Stimulated activated CD8-positive, alpha-beta memory T cell treated with anti-CD3 and anti-CD28 coated beads, Interleukin-4, amount 100 ng/mL, for 48 hours (primary cell): ENCODE measurements at regions not wholly inside any gene's neighbourhood (a gene's known extent, or its start where the extent isn't known, plus 50 kb on each side); places are given as distances from the start of the nearest gene placed in this dataset.

Source experiments
- DNase-seq: peaks from one replicate; pipeline ENCODE4 v3.0.0-alpha.2; 2020

DNA sequence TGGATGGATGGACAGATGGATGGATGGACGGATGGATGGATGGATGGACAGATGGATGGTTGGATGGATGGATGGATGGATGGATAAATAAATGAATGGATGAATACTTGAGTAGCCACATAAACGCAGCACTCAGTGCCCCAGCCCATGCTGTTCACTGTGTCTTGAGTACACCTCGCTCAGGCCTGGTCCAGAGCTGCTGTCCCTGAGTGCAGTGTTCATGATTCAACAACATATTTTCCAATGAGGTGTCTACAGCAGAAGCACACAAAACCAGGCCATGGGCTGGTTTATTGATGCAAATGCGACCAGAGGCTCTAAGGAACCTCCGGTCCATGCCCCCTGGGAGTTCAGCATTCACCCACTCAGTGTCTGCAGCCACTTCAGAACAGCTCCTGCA is 584.3 kb downstream of the BRD1 start:
- no peak for DNase-seq

DNA sequence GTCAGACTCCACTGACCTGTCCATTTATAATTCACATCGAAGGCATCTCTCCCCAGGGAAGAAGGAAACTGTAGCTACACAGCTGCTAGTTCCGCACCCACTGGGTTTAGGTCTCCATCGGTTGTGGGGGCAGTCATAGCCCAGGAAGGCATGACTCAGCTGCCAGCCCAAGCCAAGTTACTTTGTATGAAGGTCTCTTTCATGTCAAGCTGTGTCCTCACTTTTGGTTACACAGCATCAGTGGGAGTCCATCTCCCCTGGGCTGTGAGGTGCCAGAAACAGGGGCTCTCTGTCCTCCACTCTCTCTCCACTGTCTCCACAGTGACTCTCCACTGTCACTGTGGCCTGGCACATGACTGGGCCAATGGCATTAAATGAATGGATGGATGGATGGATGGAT is 585.2 kb downstream of the BRD1 start:
- no peak for DNase-seq

DNA sequence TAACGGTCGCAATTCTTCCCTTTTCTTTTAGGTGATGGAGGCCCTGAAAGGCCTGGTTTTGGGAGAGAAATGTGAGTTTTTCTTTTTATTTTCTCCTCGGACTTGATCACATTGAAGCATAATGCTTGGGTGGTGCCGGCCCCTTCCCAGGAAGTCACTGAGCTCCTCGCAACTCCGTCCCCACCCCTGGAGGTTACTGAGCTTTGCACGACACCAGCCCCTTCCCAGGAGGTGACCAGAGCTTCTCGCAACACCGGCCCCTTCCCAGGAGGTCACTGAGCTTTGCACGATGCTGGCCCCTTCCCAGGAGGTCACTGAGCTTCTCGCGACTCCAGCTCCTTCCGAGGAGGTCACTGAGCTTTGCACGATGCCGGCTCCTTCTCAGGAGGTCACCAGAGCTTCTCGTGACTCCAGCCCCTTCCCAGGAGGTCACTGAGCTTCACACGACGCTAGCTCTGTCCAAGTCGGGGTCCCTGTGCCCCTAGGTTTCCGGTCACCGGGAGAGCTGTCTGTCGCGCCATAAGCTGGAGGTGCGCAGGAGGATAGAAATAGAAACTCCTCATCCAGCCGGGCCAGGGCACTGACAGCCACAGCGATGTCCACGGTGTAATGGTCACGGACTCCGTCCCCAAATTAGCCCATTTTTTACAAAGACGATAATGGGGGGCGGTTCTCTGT is 586.4 kb downstream of the BRD1 start:
- no peak for DNase-seq

DNA sequence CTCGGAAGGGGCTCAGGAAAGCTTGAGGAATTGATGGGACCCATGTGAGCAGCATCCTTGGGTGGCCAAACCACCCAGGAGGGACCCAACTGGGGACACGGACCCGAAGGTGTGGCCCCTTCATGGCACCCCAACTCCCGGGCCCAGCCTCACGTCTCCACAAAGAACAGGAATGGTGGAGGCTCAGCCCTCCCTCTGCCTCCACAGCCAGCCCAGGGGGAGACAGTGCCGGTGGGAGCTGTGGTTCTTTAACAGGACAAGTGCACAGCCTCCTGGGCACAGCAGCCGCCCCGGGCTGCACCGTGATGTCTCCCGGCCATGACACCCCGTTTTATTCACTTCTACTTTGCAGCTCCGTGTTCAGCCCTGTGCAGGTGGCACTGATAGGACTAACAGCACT is 587.2 kb downstream of the BRD1 start:
- no peak for DNase-seq

DNA sequence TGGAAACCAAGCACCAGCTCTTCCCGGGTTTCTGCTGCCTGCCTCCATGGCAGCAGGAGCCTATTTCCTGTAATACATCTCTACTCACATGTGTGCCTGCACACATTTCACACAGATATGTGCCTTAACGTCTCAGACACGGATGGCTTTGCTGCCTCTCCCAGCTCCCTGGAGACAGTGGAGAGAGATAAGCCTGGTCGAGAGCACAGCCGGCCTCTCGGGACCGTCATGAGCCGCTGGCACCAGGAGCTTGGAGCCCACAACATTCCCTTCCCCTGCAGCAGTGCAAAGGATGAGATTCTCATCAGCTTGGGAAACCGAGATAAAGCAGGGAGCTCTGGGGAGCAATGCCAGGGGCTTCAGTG is 587.7 kb downstream of the BRD1 start:
- DNase-seq: no peak

DNA sequence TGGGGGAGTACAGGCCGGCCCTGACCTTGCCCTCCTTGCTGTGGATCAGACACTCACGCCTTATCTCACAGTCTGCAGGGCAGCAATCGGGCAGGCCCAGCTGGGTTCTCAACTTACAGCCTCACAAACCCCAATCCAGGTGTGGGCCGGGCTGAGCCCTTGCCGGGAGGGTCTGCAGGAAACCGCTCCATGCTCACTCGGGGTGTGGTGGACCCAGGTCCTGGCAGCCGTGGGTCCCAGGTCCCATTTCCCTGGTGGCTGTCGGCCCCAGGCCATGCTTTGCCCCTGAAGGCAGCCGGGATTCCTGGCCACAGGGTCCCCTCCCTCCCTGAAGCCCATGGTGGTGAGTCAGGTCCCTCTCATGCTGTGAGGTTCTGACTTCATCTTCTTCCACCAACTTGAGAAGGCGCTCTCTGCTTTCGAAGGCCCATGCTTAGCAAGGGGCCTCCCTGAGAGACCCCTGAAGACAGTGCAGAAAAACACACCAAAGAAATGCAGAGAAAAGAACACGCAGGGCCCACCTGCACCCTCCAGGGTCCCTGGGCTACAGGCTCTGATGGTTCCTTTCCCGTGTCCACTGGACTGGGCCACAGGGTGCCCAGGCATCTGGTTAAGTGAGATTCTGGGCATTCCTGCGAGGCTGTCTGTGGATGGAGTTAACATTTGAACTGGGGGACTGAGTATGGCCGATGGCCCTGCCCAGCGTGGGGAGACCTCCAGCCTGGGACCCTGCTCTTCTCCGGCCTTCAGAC is 588.2 kb downstream of the BRD1 start:
- DNase-seq: no peak

DNA sequence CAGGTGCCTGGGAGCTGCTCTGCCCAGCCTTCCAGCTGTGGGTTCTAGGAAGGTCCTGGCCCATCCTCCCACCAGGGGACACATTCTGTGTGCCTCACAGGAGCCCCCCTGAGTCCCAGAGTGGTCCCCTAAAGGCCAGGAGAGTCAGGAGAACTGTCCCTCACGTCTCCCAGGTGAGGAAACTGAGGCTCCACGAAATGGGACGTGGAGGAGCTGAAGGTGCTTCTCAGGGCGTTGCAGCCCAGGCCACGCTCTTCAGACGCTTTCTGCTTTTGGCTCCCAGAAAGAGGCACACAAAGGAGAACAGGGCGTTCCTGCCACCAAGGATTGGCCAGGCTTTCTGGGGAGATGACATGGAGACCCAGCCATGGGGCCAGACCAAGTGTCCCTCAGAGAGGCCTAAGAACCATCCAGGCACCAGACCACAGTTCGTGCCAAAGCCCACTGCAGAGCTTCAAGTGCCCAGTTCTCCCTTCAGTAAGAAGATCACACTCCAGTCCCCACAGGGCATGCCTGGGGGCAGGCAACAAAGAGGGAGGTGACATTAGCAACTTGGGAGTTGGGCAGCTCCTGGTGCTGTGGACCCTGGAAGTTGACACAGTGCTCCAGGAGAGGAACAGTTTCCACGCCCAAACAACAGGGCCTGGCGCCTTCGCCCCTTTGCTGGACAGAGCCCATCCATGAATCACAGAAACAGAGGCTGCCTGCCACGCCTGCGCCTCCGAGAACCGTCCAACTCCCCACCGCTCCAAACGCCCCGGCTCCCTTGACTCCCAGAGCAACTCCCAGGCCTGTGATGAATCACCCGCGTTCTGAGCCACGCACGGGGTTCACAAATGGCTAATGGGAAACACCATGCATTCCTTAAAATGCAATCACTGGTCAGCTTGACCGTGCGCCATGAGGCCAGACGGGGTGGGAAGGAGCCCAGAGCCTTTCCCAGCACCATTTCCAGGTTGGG is 589.2 kb downstream of the BRD1 start:
- no peak for DNase-seq

DNA sequence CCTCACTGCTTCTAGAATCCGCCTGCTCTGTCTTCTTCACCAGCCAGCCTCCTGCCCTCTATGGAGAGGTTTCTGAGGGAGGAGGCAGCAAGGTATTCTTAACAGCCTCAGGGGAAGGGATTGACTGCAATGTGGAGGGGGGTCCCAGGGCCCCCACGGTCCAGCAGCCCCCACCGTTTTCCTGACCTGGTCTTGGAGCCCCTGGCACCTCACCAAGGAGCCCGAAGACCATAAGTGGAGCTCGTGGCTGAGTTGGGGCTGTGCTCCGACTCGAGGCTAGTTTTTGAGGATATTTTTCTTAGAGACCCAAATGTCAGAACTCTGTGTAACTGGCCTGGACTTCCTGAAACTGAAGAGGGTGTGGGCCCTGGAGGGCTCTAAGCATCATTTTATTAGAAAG is 590.0 kb downstream of the BRD1 start:
- no peak for DNase-seq

DNA sequence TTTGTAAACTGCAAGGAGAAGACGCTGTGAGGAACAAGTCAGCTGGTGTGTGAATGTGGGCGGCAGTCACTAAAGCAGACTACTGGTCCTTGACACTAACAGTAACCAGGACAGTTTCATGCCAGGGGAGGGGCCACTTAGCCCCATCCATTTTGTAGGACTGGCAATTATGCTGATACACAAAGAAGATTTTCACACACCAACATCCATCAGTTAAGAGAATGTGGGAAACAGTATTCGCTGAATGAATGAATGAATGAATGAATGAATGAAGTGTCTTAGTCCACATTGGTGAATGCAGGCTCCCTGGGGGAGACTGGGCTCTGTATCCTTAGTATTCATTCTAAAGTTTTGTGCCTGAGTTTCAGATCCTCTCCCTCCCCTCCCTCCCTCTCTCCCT is 590.4 kb downstream of the BRD1 start:
- no peak for DNase-seq

DNA sequence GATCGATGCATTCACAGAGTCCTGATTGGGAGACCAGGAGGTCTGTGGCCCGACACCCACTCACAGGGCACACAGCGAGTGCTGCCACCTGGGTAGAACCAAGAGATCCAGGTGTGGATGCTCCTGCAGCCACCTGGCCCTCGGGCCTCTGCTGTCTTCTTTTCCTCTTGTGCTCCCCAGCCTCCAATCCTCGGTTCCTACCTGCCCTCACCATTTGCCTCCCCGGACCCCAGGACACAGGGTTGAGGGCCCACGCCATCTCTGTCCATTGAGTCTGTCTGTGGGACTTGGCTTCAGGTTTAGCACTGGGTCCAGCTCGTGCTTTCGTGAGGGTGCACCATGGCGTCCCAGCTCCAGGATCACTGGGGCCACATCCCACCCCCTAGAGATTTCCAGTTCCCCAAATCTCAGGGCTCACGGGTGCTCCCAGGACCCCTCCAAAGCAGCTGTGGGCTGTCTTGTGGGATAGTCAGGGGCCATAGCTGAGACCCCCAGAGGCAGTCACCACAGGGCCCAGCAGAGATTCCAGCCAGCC is 591.1 kb downstream of the BRD1 start:
- no peak for DNase-seq

DNA sequence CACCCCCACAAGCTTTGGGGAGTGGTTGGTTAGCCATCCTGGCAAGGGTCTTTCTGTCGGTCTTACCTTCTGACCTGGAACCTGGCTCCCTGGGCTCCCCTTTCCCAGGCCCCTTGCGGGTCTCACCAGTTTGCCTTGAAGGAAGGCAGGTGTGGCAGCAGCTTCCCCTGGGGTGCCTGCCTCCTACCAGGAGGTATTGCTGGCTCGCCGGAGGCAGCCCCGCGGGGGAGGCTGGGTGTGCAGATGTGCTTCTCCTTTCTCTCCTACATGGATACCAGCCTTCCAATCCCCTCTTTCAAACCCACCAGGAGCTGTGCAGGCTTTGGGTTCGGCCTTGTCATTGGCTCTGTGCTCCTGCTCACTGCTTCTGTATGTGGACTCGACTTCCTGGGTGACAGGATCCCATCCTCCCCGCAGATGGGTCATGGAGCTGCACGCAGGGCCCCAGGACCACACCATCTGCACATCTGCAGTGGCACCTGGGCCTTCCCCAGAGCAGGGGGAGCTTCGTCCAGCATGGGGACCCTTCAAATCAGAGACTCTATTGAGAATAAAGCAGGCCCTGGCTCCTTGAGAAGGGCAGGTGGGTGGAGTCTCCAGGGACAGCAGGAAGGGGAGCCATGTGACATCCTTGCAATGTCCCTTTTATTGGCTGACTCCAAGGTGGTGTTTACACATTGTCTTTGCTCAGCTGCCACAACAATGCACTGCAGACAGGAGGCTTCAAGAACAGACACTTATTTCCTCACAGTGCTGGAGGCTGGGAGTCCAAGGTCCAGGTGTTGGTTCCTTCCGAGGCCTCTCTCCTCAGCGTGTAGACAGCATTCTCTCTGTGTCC is 592.0 kb downstream of the BRD1 start:
- no peak for DNase-seq

DNA sequence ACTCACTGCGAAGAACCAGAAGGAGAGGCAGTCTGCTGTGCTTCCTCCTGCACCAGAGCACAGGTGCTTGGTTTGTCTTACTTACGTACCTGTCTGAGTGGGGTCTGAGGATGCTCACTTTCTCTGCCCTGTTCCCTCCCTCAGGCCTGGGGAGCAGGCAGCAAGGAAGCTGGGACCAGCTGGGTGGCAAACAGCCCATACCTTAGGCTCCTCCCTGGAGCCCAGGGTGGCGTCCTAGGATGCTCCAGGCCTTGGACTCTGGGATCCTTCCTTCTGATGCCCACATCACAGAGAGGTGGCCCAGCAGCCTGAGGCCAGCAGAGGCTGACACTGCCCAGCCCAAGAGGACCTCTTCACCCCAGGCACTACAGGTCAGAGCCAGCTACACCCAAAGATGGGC is 593.2 kb downstream of the BRD1 start:
- no peak for DNase-seq

DNA sequence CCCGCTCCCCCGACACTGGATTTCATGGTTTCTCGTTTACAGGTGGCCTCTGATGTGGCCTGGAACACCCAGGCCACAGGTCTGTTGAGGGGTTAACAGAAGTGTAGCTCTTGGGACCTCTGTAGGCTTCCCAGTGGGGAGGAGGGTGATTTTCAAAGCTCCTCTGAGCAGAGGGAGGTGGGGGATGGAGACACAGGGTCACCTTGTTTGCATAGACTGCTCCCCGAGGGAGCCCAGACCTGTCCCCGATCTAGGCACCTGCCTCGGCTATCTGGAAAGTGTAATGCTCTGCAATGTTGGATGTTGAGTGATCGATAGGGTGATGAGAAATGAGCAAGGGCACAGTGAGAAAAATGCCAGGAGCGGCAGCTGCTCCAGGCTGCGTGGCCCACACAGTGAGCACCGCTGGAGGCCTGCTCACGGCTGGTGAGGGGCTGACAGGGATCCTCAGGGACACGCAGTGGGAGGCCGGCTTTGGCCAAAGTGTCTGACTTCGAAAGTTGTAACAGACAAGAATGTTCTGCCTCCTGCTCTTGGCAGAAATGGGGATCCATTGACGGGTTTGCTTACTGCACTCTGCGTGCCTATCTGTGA is 594.1 kb downstream of the BRD1 start:
- DNase-seq: no peak

DNA sequence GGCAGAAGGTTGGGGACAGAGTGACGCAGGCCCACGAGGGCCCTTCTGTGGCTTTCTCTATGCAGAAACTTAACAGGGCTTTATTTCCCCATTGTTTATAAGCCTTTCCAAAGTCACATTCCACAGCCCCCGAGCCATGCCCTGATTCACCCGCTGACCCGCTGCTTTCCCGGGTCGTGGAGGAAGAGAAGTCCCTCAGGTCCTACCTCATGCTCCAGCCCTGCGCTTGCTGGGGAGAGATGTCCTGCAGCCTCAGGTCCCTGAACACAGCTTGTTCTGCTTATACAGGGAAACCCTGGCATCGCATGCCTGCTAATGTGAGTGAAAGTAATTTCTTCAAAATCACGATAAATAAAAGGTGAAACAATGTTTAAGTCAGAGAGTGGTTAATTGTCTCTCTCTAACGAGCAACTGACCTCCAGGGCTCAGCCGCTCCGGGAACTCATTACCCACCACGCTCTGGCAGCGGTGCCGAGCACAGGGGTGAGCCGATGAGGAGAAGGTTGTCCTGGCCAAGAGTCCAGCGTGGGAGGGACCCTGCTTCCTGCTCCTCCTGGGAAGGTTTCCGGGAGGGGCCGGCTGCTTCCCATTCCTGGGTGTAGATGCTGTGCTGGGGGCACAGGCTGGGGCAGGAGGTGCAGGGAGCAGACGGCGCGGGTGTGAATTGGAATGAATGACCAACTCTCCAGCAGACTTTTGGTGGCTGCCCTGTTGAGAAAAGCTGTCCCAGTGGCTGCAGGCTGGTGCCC is 595.2 kb downstream of the BRD1 start:
- DNase-seq: no peak

DNA sequence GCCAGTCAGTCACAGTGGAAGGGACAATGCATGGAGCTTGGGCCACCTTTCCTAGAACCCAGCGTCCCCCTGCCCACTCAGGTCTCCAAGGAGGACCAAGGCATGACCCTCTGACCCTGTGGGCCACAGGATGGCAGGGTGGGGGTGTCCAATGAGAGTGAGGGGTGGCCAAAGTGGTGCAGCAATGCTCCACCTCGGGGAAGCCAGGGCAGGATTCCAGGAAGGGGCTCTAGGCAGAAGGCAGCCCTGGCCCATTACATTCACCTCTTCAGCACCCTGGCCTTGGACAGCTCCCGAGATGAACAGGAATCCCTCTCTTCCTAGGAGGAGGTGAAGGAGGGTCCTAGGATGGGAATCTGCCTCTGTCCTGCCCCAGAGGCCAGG is 597.5 kb downstream of the BRD1 start:
- no peak for DNase-seq

DNA sequence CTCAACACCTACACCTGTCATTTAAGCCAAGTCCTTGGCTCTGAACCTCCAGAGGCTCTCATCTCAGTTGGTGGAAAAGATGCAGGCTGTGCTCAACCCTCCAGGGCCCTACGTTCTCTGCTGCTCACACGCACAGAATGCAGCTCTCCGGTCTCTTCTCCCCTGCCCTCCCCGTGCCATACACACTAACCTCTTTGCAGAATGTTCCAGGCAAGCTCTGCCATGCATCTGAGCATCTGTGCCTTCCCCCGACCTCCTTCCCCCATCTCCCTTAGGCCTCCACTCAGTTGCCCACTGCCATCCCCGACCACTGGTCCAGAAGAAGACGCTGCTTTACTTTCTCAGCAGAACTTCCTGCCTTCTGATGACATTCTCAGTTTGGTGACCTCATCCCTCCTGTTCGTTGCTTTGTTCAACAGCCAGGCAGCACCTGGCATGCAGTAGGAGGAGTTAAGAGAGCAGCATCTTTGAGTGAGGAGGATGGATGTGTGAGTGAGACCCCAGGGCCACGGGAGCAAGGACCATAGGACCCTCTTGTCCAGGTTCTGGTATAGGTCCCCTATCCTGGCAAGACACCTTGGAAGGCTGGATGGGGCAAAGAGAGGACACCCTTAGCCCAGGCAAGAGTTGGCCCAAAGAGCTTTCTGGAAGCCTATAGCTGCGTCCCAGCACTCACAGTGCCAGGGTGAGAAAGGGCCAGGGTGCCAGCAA is 598.0 kb downstream of the BRD1 start:
- no peak for DNase-seq

DNA sequence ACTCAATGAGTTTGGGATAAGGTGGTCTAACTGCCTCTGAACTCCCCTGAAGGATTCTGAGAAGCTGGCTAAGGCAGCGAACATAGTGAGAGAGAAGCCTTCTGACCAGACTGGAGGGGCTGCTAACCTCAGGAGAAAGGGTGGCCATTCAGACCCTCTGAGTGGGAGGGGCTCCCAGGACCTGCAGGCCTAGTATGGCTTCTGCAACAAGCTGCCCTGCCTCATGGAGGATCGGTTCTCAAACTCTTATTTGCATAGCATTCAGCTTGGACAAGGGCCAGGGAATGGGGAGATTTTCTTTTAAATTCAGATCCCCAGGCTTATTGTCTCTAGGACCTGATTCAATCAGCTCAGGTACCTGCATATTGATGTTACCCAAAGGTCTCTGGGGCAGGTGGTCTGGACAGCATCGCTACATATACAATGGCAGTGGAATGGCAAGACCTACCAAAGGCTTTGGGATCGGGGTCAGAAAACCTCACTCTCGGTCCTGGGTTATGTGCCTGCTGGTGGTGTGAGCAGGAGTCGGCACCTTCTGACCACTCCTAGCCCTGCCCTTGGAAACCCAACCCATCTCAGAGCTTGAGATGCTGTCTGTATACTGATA is 599.1 kb downstream of the BRD1 start:
- DNase-seq: no peak

DNA sequence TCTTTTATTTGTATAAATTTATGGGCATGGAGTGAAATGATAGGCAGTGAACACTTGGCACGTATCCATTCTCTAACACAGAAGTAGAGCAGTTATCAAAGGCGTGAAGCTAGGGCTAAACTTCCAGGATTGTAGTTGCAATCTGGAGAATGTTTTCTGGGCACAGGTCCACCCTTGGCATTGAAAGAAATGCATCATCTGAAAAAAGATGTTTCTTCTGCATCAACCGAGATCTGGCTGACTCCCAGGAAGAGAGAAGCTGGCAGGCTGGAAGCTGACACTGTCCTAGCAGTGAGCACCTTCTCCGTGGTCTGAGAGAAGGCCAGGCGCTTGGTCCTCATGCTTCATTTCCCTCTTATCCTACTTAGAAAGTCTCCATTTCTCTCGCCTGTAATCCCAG is 600.0 kb downstream of the BRD1 start:
- DNase-seq: no peak

DNA sequence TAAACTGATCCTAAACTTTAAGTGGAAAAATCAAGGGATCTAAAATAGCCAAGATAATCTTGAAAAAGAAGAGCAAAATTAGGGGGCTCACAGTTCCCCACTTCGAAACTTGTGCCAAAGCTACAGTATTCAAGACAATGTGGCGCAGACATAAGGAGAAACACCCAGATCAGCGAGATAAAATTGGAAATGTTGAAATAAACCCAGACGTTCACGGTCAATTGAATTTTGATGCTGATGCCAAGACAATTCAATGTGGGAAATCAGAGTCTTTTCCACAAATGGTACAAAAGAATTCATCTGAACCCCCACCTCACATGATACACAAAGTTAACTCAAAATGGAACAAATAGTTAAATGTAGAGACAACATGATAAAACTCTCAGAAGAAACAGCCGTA is 601.6 kb downstream of the BRD1 start:
- no peak for DNase-seq

DNA sequence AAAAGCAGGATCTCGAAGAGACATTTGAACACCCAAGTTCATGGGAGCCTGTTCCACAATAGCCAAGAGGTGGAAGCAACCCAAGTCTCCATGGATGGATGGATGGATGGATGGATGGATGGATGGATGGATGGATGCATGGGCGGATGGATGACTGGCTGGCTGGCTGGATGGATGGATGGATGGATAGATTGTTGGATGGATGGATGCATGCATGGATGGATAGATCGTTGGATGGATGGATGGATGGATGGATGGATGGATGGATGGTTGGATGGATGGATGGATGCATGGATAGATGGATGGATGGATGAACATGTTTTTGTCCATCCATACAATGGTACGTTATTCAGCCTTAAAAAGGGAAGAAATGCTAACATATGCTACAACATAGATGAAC is 603.4 kb downstream of the BRD1 start:
- no peak for DNase-seq
